A549 (cell line): ENCODE measurements at regions not wholly inside any gene's neighbourhood (a gene's known extent, or its start where the extent isn't known, plus 50 kb on each side); places are given as distances from the start of the nearest gene placed in this dataset.
"Not testable (repeated sequence)": the region's sequence is repeated elsewhere in the genome, so short reads cannot be mapped to it uniquely, and the experiment has no call there.

Source experiments
- ATAC-seq, 2 experiments: fragments of 200-7000 bp in 1 of 2; fragments of >200 bp in 1 of 2; cut with Nextera tagmentation in 1 of 2; cut with Tn5 transposase in 1 of 2; 3 replicates each; pipeline versions ENCODE4 v1.8.0 to v1.9.1; 2018 to 2020; ENCODE audit warnings: mild to moderate bottlenecking in 1 of 2, moderate library complexity in 1 of 2
- CTCF ChIA-PET: fragments of 300-600 bp; sonication (Branson Sonifier 250); formaldehyde crosslinking; extraction: SDS; loops from one replicate; lab custom pipeline; 2021; ENCODE audit warnings: antibody characterized with exemption, inconsistent platforms; lab: Yijun Ruan, JAX
- POLR2A ChIA-PET: fragments of 350-600 bp; formaldehyde crosslinking; extraction: SDS; loops from one replicate; lab custom pipeline; 2021; ENCODE audit warnings: antibody characterized with exemption, inconsistent platforms; lab: Yijun Ruan, JAX
- DNase-seq, 2 experiments: peaks; one replicate each; pipeline versions ENCODE4 v3.0.0 to v3.0.0-alpha.2; 2011 to 2016; ENCODE audit warnings: low read depth in 1 of 2, low spot score in 1 of 2
- FAIRE-seq: peaks from 2 replicates; lab custom pipeline; 2011; peaks lifted over from hg19 to GRCh38; lab: Jason Lieb, UNC
- H3K27ac ChIP-seq, 2 experiments: fragments of >200 bp; sonication (Bioruptor Twin); formaldehyde crosslinking; 3 replicates each; pipeline ENCODE4 v1.5.1; 2016 to 2017
- H3K4me1 ChIP-seq: fragments of >200 bp; sonication (Bioruptor Twin); formaldehyde crosslinking; 3 replicates; pipeline ENCODE4 v1.6.1; 2016
- H3K4me2 ChIP-seq: fragments of >200 bp; sonication (Bioruptor Twin); formaldehyde crosslinking; 3 replicates; pipeline ENCODE4 v1.6.1; 2016
- H3K4me3 ChIP-seq: fragments of >200 bp; sonication (Bioruptor Twin); formaldehyde crosslinking; 3 replicates; pipeline ENCODE4 v1.5.1; 2016
- H3K9me3 ChIP-seq: fragments of >200 bp; sonication (Bioruptor Twin); formaldehyde crosslinking; 3 replicates; pipeline ENCODE4 v1.6.1; 2016
- CBX2 ChIP-seq: fragments of 200-600 bp; sonication (generic); IDR thresholded peaks from 2 replicates; pipeline ENCODE4 v1.6.1; 2016; ENCODE audit warnings: low read depth, mild to moderate bottlenecking, borderline replicate concordance
- CEBPB ChIP-seq, 2 experiments: fragments of >200 bp in 1 of 2; sonication (Bioruptor Twin) in 1 of 2; formaldehyde crosslinking in 1 of 2; IDR thresholded peaks; 2 replicates each; pipeline ENCODE4 v1.6.1; 2012 to 2016
- CHD2 ChIP-seq: fragments of 150-350 bp; IDR thresholded peaks from 2 replicates; pipeline ENCODE4 v1.6.1; 2014; ENCODE audit warnings: low read length; ENCODE audit not compliant: partially characterized antibody
- EHF ChIP-seq: fragments of 250-450 bp; sonication (Bioruptor Pico); IDR thresholded peaks from 2 replicates; pipeline ENCODE4 v1.5.0; 2020; ENCODE audit warnings: mild to moderate bottlenecking
- EHMT2 ChIP-seq: fragments of 200-600 bp; sonication (generic); IDR thresholded peaks from 2 replicates; pipeline ENCODE4 v1.6.1; 2016; ENCODE audit warnings: antibody characterized with exemption, low read depth, mild to moderate bottlenecking, moderate library complexity
- EP300 ChIP-seq, 2 experiments: fragments of >200 bp; sonication (Bioruptor Twin); formaldehyde crosslinking; IDR thresholded peaks; 2 replicates in 1 of 2; 3 replicates in 1 of 2; pipeline ENCODE4 v1.6.1; 2016 to 2017
- HES2 ChIP-seq: fragments of >200 bp; sonication (Bioruptor Twin); formaldehyde crosslinking; IDR thresholded peaks from 2 replicates; pipeline ENCODE4 v1.6.1; 2016
- HEYL ChIP-seq: fragments of 250-450 bp; sonication (Bioruptor Pico); IDR thresholded peaks from 2 replicates; pipeline ENCODE4 v1.8.0; 2021; ENCODE audit warnings: mild to moderate bottlenecking, moderate library complexity
- MAFK ChIP-seq: fragments of 450-650 bp; IDR thresholded peaks from 2 replicates; pipeline ENCODE4 v1.6.1; 2014; ENCODE audit not compliant: partially characterized antibody
- MYC ChIP-seq: IDR thresholded peaks from 2 replicates; pipeline ENCODE4 v1.6.1; 2012; ENCODE audit warnings: mild to moderate bottlenecking, inconsistent platforms, low read length, improper control_type of control experiment, borderline replicate concordance
- NR3C1 ChIP-seq: fragments of >200 bp; sonication (Bioruptor Twin); formaldehyde crosslinking; IDR thresholded peaks from 3 replicates; pipeline ENCODE4 v1.6.1; 2017
- POLR2AphosphoS2 ChIP-seq: conservative IDR thresholded peaks from 2 replicates; pipeline ENCODE4 v1.6.1; 2012; ENCODE audit warnings: low read length, improper control_type of control experiment, inconsistent platforms
- RCOR1 ChIP-seq: fragments of 150-350 bp; IDR thresholded peaks from 2 replicates; pipeline ENCODE4 v1.6.1; 2014; ENCODE audit warnings: antibody characterized with exemption, low read length, low read depth
- REST ChIP-seq: fragments of 200-600 bp; sonication (generic); IDR thresholded peaks from 2 replicates; pipeline ENCODE4 v1.6.1; 2016; ENCODE audit warnings: antibody characterized with exemption, mild to moderate bottlenecking, moderate library complexity
- SREBF2 ChIP-seq: fragments of 450-650 bp; IDR thresholded peaks from 2 replicates; pipeline ENCODE4 v1.6.1; 2014; ENCODE audit warnings: mild to moderate bottlenecking, moderate library complexity
- WGBS: methylation state at CpG from one replicate; pipeline ENCODE4 v1.1.6; 2017; ENCODE audit errors: missing lambda C conversion rate; 5-methylcytosine and 5-hydroxymethylcytosine counted together

DNA sequence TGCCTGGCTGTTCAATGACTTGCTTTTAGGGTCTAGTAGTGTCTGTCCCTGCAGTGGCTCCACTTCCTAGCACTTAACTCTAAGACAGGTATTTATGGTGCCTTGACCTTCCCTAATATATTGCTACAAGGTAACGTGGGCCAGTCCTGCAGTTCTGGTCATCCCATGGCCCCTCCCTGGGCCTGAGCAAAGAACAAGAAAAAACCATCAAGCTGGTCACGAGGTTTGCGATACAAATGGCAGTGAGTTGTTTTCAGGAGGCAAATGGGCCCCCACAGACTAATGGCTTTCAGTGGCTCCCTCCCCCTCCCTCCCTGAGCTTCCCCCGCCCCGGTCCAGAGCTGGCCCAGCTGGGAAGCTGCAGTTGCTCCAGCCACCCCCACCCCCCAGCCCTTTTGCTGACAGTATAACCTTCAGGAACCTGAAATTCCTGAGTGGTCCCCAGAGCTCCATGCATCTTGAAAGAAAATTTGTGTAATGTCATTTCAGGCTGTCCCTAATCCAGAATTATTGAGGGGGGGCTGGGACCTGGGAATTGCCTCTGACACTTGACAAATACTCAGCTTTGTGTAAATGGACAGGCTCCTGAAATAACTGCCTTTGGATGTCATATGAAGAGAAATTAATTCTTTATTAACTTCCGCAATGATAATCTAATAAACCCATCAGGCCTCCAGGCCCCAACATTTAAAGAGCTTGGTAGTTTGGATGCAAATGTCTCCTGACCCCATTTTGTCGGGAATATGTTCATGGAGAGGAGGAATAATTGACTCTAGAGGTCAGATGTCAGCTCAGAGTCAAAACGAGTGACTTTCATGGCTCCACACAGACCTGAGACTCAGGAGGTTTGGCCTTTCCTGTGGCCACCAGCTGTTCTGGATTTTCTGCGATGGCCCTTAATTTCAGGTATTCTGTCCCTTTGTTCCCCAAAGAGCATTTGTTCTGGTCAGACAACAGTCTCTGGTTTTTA, 153.2 kb upstream of the TOP1 start:
- FAIRE-seq (no peak), ATAC-seq (no peak), DNase-seq (no peak)
- Histone ChIP-seq H3K27ac (no peak overlapping the region), H3K9me3 (no peaks in the 10 kb centered on the region), H3K4me3 (no peak overlapping the region), H3K4me2 (no peak overlapping the region), H3K4me1 (no peaks in the 10 kb centered on the region)
- ChIA-PET POLR2A (no interaction called here), CTCF (interaction anchor here (1.1 to 1.6 kb wide), 2 partner anchors 78 to 298 kb away, joined by 4 read pairs; no protein-coding TSS in a partner anchor)
- 34% methylated on average over 9 of the region's 9 CpGs for WGBS
- TF ChIP-seq EHF (CRISPR knock-in tag), result no peak
- no peak for TF ChIP-seq HEYL (CRISPR knock-in tag)
- TF ChIP-seq RCOR1, result no peak

DNA sequence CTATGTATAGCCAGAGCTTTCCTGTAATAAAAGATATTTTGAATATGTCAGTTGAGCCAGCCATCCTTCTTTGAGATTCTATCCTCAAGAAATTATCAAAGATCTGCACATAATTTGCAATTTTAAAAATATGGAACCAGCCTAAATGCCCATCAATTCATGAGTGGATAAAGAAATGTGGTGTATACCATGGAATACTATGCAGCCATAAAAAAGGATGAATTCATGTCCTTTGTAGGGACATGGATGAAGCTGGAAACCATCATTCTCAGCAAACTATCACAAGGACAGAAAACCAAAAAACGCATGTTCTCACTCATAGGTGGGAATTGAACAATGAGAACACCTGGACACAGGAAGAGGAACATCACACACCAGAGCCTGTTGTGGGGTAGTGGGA, 150.5 kb upstream of the TOP1 start:
- ATAC-seq, POLR2A ChIA-PET, FAIRE-seq, CTCF ChIA-PET, H3K4me2 ChIP-seq, H3K4me3 ChIP-seq, DNase-seq, H3K9me3 ChIP-seq, H3K4me1 ChIP-seq, H3K27ac ChIP-seq: not testable (repeated sequence)
- 9% methylated on average over 1 of the region's 1 CpG for WGBS

DNA sequence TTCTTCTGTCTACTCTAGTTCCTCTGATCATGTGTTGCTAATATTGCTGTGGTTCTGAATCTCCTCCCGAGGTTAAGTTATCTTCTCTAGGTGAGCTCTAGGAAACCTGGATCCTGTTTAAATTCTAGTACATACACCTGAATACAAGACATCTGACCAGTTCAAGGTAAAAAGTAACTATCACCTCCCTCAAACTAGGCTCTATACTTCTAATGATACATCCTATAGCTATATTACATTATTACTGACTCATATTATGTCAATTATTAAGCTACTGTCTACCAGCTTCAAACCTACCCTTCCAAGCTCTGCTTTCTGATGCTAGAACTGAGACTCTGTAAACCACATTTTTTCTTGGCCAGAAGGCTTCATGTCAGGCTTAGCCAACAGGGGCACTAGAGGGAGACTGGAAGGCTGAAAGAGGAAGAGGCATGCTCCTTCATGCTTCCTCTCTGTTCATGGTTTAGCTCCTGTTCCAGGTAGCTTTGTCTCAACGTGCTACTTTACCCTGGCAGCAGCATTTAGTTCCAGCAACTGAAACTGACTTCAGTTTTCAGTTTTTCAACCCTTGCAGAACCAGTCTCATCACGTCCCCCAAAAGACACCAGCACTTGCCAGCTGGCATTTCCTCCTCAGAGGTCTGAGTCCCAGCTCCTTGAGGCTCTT, 148.4 kb upstream of the TOP1 start:
- TF ChIP-seq NR3C1, result no peak
- TF ChIP-seq, all 56 proteins: peak for 0
- Histone ChIP-seq H3K9me3 (peaks cover 5% of the 10 kb centered on the region; the same call in 1 of the 3 replicates), H3K4me3 (no peak overlapping the region), H3K4me1 (no peaks in the 10 kb centered on the region), H3K27ac (no peak overlapping the region), H3K4me2 (no peak overlapping the region)
- CTCF ChIA-PET, result interaction anchor here (1.0 to 1.7 kb wide), 2 partner anchors 20 to 82 kb away, joined by 3 to 5 read pairs; no protein-coding TSS in a partner anchor
- ATAC-seq (no peak), DNase-seq (no peak), FAIRE-seq (no peak)
- POLR2A ChIA-PET, result no interaction called here
- WGBS, result 0% methylated on average over 3 of the region's 3 CpGs

- no peak for DNase-seq
- no peaks in the 10 kb centered on the region for H3K4me1 ChIP-seq
- POLR2A ChIA-PET, result no interaction called here
- TF ChIP-seq EP300 (IDR thresholded peaks at IDR 0.05), result no peak
- TF ChIP-seq CBX2, result no peak
- TF ChIP-seq, all 56 proteins: peak for 0
- CTCF ChIA-PET, result interaction anchor here (1.0 to 1.7 kb wide), 2 partner anchors 20 to 83 kb away, joined by 3 to 5 read pairs; no protein-coding TSS in a partner anchor
- Histone ChIP-seq H3K9me3 (peaks cover 5% of the 10 kb centered on the region; the same call in 1 of the 3 replicates), H3K4me3 (no peak overlapping the region), H3K4me2 (no peak overlapping the region), H3K27ac (no peak overlapping the region)
- FAIRE-seq, result no peak
- ATAC-seq, result no peak
- WGBS, result 0% methylated on average over 2 of the region's 2 CpGs
These were observed 147.9 kb upstream of the TOP1 start for GRCh38 chr20:40880729-40881109.

GRCh38 chr20:40882152-40882551, 146.5 kb upstream of the TOP1 start:
- DNase-seq (no peak), ATAC-seq (no peak), FAIRE-seq (no peak)
- H3K4me2 ChIP-seq, result no peak overlapping the region
- ChIA-PET CTCF (no interaction called here), POLR2A (no interaction called here)
- no peaks in the 10 kb centered on the region for H3K4me1 ChIP-seq
- TF ChIP-seq EHMT2, result no peak
- TF ChIP-seq CHD2, result no peak
- TF ChIP-seq MYC, result no peak
- TF ChIP-seq HES2, result no peak
- no peak for TF ChIP-seq REST
- TF ChIP-seq SREBF2, result no peak
- no peak for TF ChIP-seq MAFK
- no peak for TF ChIP-seq CEBPB (IDR thresholded peaks at IDR 0.05)
- no peak for TF ChIP-seq POLR2AphosphoS2
- 31% methylated on average over 4 of the region's 4 CpGs for WGBS
- no peak overlapping the region for H3K27ac ChIP-seq
- H3K9me3 ChIP-seq, result peaks cover 5% of the 10 kb centered on the region; the same call in 1 of the 3 replicates
- no peak overlapping the region for H3K4me3 ChIP-seq
